Hippocampal formation (tissue), 2 donors: ENCODE measurements at regions not wholly inside any gene's neighbourhood (a gene's known extent, or its start where the extent isn't known, plus 50 kb on each side); places are given as distances from the start of the nearest gene placed in this dataset.

Experiments used
- DNase-seq, 2 donors: peaks; one replicate each; lab custom pipeline; 2025; lab: John Stamatoyannopoulos, UW

GRCh38 chr12:47560415-47560814, 145.4 kb downstream of the RPAP3 start:
- DNase-seq: no peak

GRCh38 chr12:47558625-47559345, 147.0 kb downstream of the RPAP3 start:
- DNase-seq: no peak

GRCh38 chr12:47557386-47557785, 148.4 kb downstream of the RPAP3 start:
- DNase-seq: peak in 1 of 2 donors; percentile 64

GRCh38 chr12:47556261-47557030, 149.4 kb downstream of the RPAP3 start:
- DNase-seq: peak in 1 of 2 donors; percentile 49

GRCh38 chr12:47554046-47554653, 151.7 kb downstream of the RPAP3 start:
- no peak for DNase-seq

GRCh38 chr12:47553266-47553665, 152.6 kb downstream of the RPAP3 start:
- DNase-seq: no peak

GRCh38 chr12:47551426-47551851, 154.4 kb downstream of the RPAP3 start:
- no peak for DNase-seq

- no peak for DNase-seq
Measured at GRCh38 chr12:47549258-47549657, 156.6 kb downstream of the RPAP3 start.

- DNase-seq: no peak
Measured at GRCh38 chr12:47548401-47548800, 157.4 kb downstream of the RPAP3 start.

GRCh38 chr12:47547077-47547476, 158.8 kb downstream of the RPAP3 start:
- no peak for DNase-seq

- DNase-seq: no peak
Measured at GRCh38 chr12:47545938-47546609, 159.8 kb downstream of the RPAP3 start.

- DNase-seq: no peak
Measured at GRCh38 chr12:47534695-47535094, 171.1 kb downstream of the RPAP3 start.

- no peak for DNase-seq
Measured at GRCh38 chr12:47530050-47530449, 175.8 kb downstream of the RPAP3 start.

GRCh38 chr12:47527816-47528215, 178.0 kb downstream of the RPAP3 start:
- DNase-seq: no peak

GRCh38 chr12:47520029-47520428, 185.8 kb downstream of the RPAP3 start:
- DNase-seq: no peak

GRCh38 chr12:47517122-47517521, 188.7 kb downstream of the RPAP3 start:
- no peak for DNase-seq

GRCh38 chr12:47509398-47509851, 196.4 kb downstream of the RPAP3 start:
- no peak for DNase-seq

- no peak for DNase-seq
Measured at GRCh38 chr12:47507221-47507620, 198.6 kb downstream of the RPAP3 start.

GRCh38 chr12:47504775-47505446, 200.9 kb downstream of the RPAP3 start:
- no peak for DNase-seq

- no peak for DNase-seq
Measured at GRCh38 chr12:47493801-47494200, 212.0 kb downstream of the RPAP3 start.

GRCh38 chr12:47491516-47492305, 214.1 kb downstream of the RPAP3 start:
- DNase-seq: no peak
